ENCODE measurements at regions not wholly inside any gene's neighbourhood (a gene's known extent, or its start where the extent isn't known, plus 50 kb on each side); places are given as distances from the start of the nearest gene placed in this dataset.

- no peak for TF ChIP-seq CTCF (conservative IDR thresholded peaks at IDR 0.05)
- H3K27ac ChIP-seq: no peak overlapping the region
Measured at GRCh38 chr17:68656666-68657065, 55.5 kb upstream of the FAM20A start.
